Vagina (tissue), 2 donors: ENCODE measurements at regions not wholly inside any gene's neighbourhood (a gene's known extent, or its start where the extent isn't known, plus 50 kb on each side); places are given as distances from the start of the nearest gene placed in this dataset.
"Not testable (repeated sequence)": the region's sequence is repeated elsewhere in the genome, so short reads cannot be mapped to it uniquely, and the experiment has no call there.

Experiments
- CTCF ChIP-seq, 3 experiments: fragments of 450-650 bp in 2 of 3; fragments of 200-600 bp in 1 of 3; sonication (generic) in 1 of 3; IDR thresholded peaks; one replicate each; pipeline ENCODE4 v1.5.1; 2017 to 2019; ENCODE audit warnings: antibody characterized with exemption in 3 of 3, mild to moderate bottlenecking in 2 of 3, moderate library complexity in 2 of 3
- POLR2A ChIP-seq, 2 donors: fragments of 450-650 bp; IDR thresholded peaks; one replicate each; pipeline ENCODE4 v1.6.1; 2017; ENCODE audit warnings: antibody characterized with exemption in 2 of 2, mild to moderate bottlenecking in 2 of 2, moderate library complexity in 2 of 2
- POLR2AphosphoS5 ChIP-seq, 2 donors: sonication (generic); formaldehyde crosslinking; IDR thresholded peaks; one replicate each; pipeline ENCODE4 v1.9.0; 2017; ENCODE audit warnings: antibody characterized with exemption in 2 of 2, mild to moderate bottlenecking in 2 of 2, low read depth in 1 of 2; ENCODE audit not compliant: insufficient read depth in 1 of 2

- TF ChIP-seq CTCF (IDR thresholded peaks at IDR 0.05); POLR2AphosphoS5 (IDR thresholded peaks at IDR 0.05; ENCODE audit: insufficient read depth in 1 of 2, low read depth in 1 of 2); POLR2A (IDR thresholded peaks at IDR 0.05): not testable (repeated sequence)
Measured at GRCh38 chr13:52910318-52910717, 61.9 kb upstream of the PCDH8 start.
